22Rv1 (cell line): ENCODE measurements at regions not wholly inside any gene's neighbourhood (a gene's known extent, or its start where the extent isn't known, plus 50 kb on each side); places are given as distances from the start of the nearest gene placed in this dataset.
"Not testable (repeated sequence)": the region's sequence is repeated elsewhere in the genome, so short reads cannot be mapped to it uniquely, and the experiment has no call there.

Source experiments
- ZFX ChIP-seq: fragments of 450-650 bp; IDR thresholded peaks from 2 replicates; pipeline ENCODE4 v1.6.1; 2017; ENCODE audit warnings: antibody characterized with exemption, borderline replicate concordance
- TF ChIP-seq, protein P1 (sequence below): fragments of 450-650 bp; IDR thresholded peaks from 2 replicates; pipeline ENCODE4 v1.5.1; 2017; ENCODE audit warnings: mild to moderate bottlenecking

DNA sequence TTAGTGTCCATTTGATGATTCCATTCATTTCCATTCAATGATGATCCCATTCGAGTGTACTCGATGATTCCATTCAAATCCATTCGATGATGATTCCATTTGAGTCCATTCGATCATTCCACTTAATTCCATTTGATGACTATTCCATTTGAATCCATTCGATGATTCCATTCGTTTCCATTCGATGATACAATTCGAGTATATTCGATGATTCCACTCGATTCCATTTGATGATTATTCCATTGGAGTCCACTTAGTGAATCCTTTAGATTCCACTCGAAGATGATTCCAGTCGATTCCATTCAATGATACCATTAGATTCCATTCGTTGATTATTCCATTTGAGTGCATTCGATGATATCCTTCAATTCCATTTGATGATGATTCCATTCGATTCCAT lies 277.0 kb downstream of the CCT8L2 start:
- TF ChIP-seq, protein P1, sequence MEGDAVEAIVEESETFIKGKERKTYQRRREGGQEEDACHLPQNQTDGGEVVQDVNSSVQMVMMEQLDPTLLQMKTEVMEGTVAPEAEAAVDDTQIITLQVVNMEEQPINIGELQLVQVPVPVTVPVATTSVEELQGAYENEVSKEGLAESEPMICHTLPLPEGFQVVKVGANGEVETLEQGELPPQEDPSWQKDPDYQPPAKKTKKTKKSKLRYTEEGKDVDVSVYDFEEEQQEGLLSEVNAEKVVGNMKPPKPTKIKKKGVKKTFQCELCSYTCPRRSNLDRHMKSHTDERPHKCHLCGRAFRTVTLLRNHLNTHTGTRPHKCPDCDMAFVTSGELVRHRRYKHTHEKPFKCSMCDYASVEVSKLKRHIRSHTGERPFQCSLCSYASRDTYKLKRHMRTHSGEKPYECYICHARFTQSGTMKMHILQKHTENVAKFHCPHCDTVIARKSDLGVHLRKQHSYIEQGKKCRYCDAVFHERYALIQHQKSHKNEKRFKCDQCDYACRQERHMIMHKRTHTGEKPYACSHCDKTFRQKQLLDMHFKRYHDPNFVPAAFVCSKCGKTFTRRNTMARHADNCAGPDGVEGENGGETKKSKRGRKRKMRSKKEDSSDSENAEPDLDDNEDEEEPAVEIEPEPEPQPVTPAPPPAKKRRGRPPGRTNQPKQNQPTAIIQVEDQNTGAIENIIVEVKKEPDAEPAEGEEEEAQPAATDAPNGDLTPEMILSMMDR = not testable (repeated sequence)
- TF ChIP-seq ZFX = not testable (repeated sequence)
